ENCODE measurements at regions not wholly inside any gene's neighbourhood (a gene's known extent, or its start where the extent isn't known, plus 50 kb on each side); places are given as distances from the start of the nearest gene placed in this dataset.

DNA sequence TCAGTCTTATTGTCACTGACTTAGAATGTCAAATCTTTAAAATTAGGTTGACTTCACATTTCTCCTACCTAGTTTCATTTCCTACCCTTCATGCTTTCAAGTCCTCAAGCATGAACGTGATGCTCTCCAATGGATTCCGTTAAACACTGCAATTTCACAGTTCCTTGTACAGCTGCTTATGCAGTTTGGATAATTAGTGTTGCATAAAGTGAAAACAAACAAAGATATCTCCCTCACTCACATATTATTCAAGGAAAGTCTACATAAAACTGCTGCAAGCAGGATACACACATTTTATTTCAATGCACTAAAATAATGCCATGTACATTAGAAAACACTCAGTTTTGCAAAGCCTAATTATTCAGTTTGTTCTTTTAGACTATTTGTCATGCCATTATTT is 214.0 kb downstream of the CRPPA start:
- H3K27me3 ChIP-seq (ENCODE audit: control insufficient read depth in 3 of 3, insufficient read depth in 3 of 3, low read length in 2 of 3) = no peaks in the 10 kb centered on the region
- H3K9me3 ChIP-seq (ENCODE audit: control insufficient read depth in 4 of 4, insufficient read depth in 3 of 4, low read length in 3 of 4) = no peaks in the 10 kb centered on the region
- ATAC-seq (ENCODE audit: insufficient read depth, low FRiP score) (no peak), DNase-seq (peak in 2 of 3 donors; percentile 21 to 30)
- H3K4me3 ChIP-seq = no peak overlapping the region
- TF ChIP-seq, protein P1, sequence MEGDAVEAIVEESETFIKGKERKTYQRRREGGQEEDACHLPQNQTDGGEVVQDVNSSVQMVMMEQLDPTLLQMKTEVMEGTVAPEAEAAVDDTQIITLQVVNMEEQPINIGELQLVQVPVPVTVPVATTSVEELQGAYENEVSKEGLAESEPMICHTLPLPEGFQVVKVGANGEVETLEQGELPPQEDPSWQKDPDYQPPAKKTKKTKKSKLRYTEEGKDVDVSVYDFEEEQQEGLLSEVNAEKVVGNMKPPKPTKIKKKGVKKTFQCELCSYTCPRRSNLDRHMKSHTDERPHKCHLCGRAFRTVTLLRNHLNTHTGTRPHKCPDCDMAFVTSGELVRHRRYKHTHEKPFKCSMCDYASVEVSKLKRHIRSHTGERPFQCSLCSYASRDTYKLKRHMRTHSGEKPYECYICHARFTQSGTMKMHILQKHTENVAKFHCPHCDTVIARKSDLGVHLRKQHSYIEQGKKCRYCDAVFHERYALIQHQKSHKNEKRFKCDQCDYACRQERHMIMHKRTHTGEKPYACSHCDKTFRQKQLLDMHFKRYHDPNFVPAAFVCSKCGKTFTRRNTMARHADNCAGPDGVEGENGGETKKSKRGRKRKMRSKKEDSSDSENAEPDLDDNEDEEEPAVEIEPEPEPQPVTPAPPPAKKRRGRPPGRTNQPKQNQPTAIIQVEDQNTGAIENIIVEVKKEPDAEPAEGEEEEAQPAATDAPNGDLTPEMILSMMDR (IDR thresholded peaks at IDR 0.05; ENCODE audit: control extremely low read depth, extremely low read depth) = no peak
- 70 to 89% methylated on average over 2 of the region's 2 CpGs for WGBS, 2 donors
- no peak overlapping the region for H3K27ac ChIP-seq (ENCODE audit: low read depth in 1 of 2, low read length in 1 of 2)
- no peak overlapping the region for H3K9ac ChIP-seq (ENCODE audit: insufficient read depth in 1 of 2, low read length in 2 of 2)
- no peaks in the 10 kb centered on the region for H3K36me3 ChIP-seq (ENCODE audit: control insufficient read depth in 4 of 4, insufficient read depth in 4 of 4, low read length in 4 of 4)
- H3K4me1 ChIP-seq (ENCODE audit: control insufficient read depth in 5 of 5, insufficient read depth in 5 of 5, low read length in 5 of 5) = peaks cover 0 to 26% (median 3%) of the 10 kb centered on the region in 5 donors

DNA sequence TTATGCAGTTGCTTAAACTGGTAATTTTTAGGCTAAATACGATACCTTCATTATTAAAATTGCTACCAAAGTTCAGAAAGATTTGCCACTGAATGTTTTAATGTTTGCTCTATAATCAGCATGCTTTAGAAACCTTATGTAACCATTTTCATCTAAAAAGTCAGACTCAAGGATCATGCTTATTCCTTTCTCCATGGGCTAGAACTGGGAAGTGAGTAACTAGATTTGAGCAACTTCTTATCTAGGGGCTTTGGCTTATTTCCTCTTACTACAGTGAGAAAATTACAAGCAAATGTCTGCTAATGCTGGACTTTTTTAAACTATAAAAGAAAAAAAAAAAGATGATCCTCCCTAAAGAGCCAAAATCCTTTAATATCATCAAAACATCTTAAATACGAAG is 215.9 kb downstream of the CRPPA start:
- TF ChIP-seq, protein P1 (IDR thresholded peaks at IDR 0.05; ENCODE audit: control extremely low read depth, extremely low read depth) = no peak
- Histone ChIP-seq H3K9ac (ENCODE audit: insufficient read depth in 1 of 2, low read length in 2 of 2) (no peak overlapping the region), H3K4me1 (ENCODE audit: control insufficient read depth in 5 of 5, insufficient read depth in 5 of 5, low read length in 5 of 5) (peaks cover 0 to 27% (median 4%) of the 10 kb centered on the region in 5 donors), H3K9me3 (ENCODE audit: control insufficient read depth in 4 of 4, insufficient read depth in 3 of 4, low read length in 3 of 4) (no peaks in the 10 kb centered on the region), H3K27ac (ENCODE audit: low read depth in 1 of 2, low read length in 1 of 2) (no peak overlapping the region), H3K4me3 (no peak overlapping the region), H3K27me3 (ENCODE audit: control insufficient read depth in 3 of 3, insufficient read depth in 3 of 3, low read length in 2 of 3) (no peaks in the 10 kb centered on the region), H3K36me3 (ENCODE audit: control insufficient read depth in 4 of 4, insufficient read depth in 4 of 4, low read length in 4 of 4) (no peaks in the 10 kb centered on the region)
- ATAC-seq (ENCODE audit: insufficient read depth, low FRiP score) = no peak
- WGBS, 2 donors = 87 to 98% methylated on average over 2 of the region's 2 CpGs
- DNase-seq = peak in 2 of 3 donors; percentile 23 to 68

DNA sequence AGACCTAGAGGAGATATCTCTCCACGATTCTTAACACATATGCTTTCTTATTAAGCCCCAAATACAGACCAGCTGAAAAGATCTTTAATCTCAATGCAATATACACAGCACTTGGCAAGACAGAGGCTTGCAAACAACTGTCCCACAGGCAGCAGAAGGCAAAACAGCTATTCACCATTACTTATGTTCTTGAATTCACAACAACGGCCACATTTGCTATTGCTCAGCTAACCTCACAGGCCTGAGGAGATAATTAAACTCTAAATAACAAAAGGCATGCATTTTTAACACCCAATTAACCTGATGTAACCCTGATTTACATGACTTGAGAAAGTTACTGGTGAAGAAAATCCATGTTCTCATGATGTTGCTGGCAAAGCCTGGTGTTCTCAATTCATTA is 216.4 kb downstream of the CRPPA start:
- Histone ChIP-seq H3K27ac (ENCODE audit: low read depth in 1 of 2, low read length in 1 of 2) (no peak overlapping the region), H3K36me3 (ENCODE audit: control insufficient read depth in 4 of 4, insufficient read depth in 4 of 4, low read length in 4 of 4) (no peaks in the 10 kb centered on the region), H3K4me3 (no peak overlapping the region), H3K27me3 (ENCODE audit: control insufficient read depth in 3 of 3, insufficient read depth in 3 of 3, low read length in 2 of 3) (no peaks in the 10 kb centered on the region), H3K9ac (ENCODE audit: insufficient read depth in 1 of 2, low read length in 2 of 2) (no peak overlapping the region), H3K9me3 (ENCODE audit: control insufficient read depth in 4 of 4, insufficient read depth in 3 of 4, low read length in 3 of 4) (no peaks in the 10 kb centered on the region), H3K4me1 (ENCODE audit: control insufficient read depth in 5 of 5, insufficient read depth in 5 of 5, low read length in 5 of 5) (peaks cover 0 to 27% (median 4%) of the 10 kb centered on the region in 5 donors)
- ATAC-seq (ENCODE audit: insufficient read depth, low FRiP score) = no peak
- TF ChIP-seq, protein P1 (IDR thresholded peaks at IDR 0.05; ENCODE audit: control extremely low read depth, extremely low read depth) = no peak
- WGBS, 2 donors = 75 to 82% methylated on average over 2 of the region's 2 CpGs
- DNase-seq = peak in 2 of 3 donors; percentile 59 to 94

DNA sequence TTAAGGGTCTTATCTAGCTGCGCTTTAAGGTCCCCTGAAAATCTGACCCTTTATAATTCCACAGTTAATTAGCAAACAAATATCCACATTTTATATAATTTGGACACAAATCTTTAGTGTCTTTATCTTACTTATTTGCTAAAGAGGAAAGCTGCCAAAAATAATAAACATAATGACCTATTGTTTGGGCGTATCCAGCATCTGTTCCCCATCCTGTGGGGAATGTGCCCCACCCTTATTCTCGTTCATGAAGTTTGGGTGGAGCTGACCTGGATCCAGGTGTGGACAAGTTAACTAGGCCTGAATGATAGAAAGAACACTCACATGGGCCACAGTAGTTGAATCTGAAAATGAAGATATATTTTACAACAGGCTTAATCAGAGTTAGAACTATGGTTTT is 218.3 kb downstream of the CRPPA start:
- H3K36me3 ChIP-seq (ENCODE audit: control insufficient read depth in 4 of 4, insufficient read depth in 4 of 4, low read length in 4 of 4) = no peaks in the 10 kb centered on the region
- 62 to 81% methylated on average over 3 of the region's 3 CpGs for WGBS, 2 donors
- H3K4me1 ChIP-seq (ENCODE audit: control insufficient read depth in 5 of 5, insufficient read depth in 5 of 5, low read length in 5 of 5) = peaks cover 0 to 27% (median 4%) of the 10 kb centered on the region in 5 donors
- H3K9ac ChIP-seq (ENCODE audit: insufficient read depth in 1 of 2, low read length in 2 of 2) = no peak overlapping the region
- ATAC-seq (ENCODE audit: insufficient read depth, low FRiP score) = no peak
- no peak for DNase-seq
- no peaks in the 10 kb centered on the region for H3K9me3 ChIP-seq (ENCODE audit: control insufficient read depth in 4 of 4, insufficient read depth in 3 of 4, low read length in 3 of 4)
- H3K27me3 ChIP-seq (ENCODE audit: control insufficient read depth in 3 of 3, insufficient read depth in 3 of 3, low read length in 2 of 3) = no peaks in the 10 kb centered on the region
- H3K4me3 ChIP-seq = no peak overlapping the region
- TF ChIP-seq, protein P1 (IDR thresholded peaks at IDR 0.05; ENCODE audit: control extremely low read depth, extremely low read depth) = no peak
- no peak overlapping the region for H3K27ac ChIP-seq (ENCODE audit: low read depth in 1 of 2, low read length in 1 of 2)
